DND-41 (cell line): ENCODE measurements at regions not wholly inside any gene's neighbourhood (a gene's known extent, or its start where the extent isn't known, plus 50 kb on each side); places are given as distances from the start of the nearest gene placed in this dataset.

Source experiments
- ATAC-seq: fragments of 200-7000 bp; cut with Tn5 transposase; 3 replicates; pipeline ENCODE4 v1.9.1; 2021; ENCODE audit warnings: low read depth; ENCODE audit not compliant: insufficient read depth
- DNase-seq: peaks from one replicate; pipeline ENCODE4 v3.0.0-alpha.2; 2020
- H2AFZ ChIP-seq: 2 replicates; pipeline ENCODE4 v1.6.0; 2012; ENCODE audit warnings: low read depth, low read length
- H3K27ac ChIP-seq: 2 replicates; pipeline ENCODE4 v1.5.1; 2012; ENCODE audit warnings: low read length, inconsistent platforms
- H3K27me3 ChIP-seq: fragments of 200-600 bp; sonication (generic); 2 replicates; pipeline ENCODE4 v1.6.0; 2012; ENCODE audit warnings: low read length, mild to moderate bottlenecking, inconsistent platforms; ENCODE audit not compliant: insufficient read depth, poor library complexity
- H3K36me3 ChIP-seq: 2 replicates; pipeline ENCODE4 v1.5.1; 2012; ENCODE audit warnings: low read length, inconsistent platforms; ENCODE audit not compliant: insufficient read depth
- H3K4me1 ChIP-seq: 2 replicates; pipeline ENCODE4 v1.5.1; 2012; ENCODE audit warnings: mild to moderate bottlenecking, low read length; ENCODE audit not compliant: insufficient read depth
- H3K4me2 ChIP-seq: 2 replicates; pipeline ENCODE4 v1.6.0; 2012; ENCODE audit warnings: mild to moderate bottlenecking, moderate library complexity, low read length, inconsistent platforms; ENCODE audit not compliant: insufficient read depth
- H3K4me3 ChIP-seq, 2 experiments: fragments of 200-600 bp in 1 of 2; shearing (Covaris generic) in 1 of 2; 2 replicates each; pipeline ENCODE4 v1.5.1; 2012 to 2016; ENCODE audit warnings: inconsistent platforms in 2 of 2, low read length in 2 of 2, mild to moderate bottlenecking in 2 of 2, low read depth in 1 of 2, moderate library complexity in 1 of 2
- H3K79me2 ChIP-seq: 2 replicates; pipeline ENCODE4 v1.6.0; 2012; ENCODE audit warnings: low read length, inconsistent platforms; ENCODE audit not compliant: insufficient read depth
- H3K9ac ChIP-seq: 2 replicates; pipeline ENCODE4 v1.6.0; 2012; ENCODE audit warnings: low read depth, mild to moderate bottlenecking, inconsistent platforms, low read length, moderate library complexity
- H3K9me3 ChIP-seq: 2 replicates; pipeline ENCODE4 v1.5.1; 2012; ENCODE audit warnings: low read length, moderate library complexity, mild to moderate bottlenecking, inconsistent platforms; ENCODE audit not compliant: insufficient read depth, severe bottlenecking
- H4K20me1 ChIP-seq: 2 replicates; pipeline ENCODE4 v1.6.0; 2012; ENCODE audit warnings: low read length; ENCODE audit not compliant: insufficient read depth
- EZH2 ChIP-seq: IDR thresholded peaks from 3 replicates; pipeline ENCODE4 v1.6.1; 2012; ENCODE audit warnings: borderline replicate concordance, low read depth, mild to moderate bottlenecking, moderate library complexity, low read length, inconsistent platforms; ENCODE audit not compliant: severe bottlenecking
- TF ChIP-seq, protein P1 (sequence below): IDR thresholded peaks from 2 replicates; pipeline ENCODE4 v1.5.1; 2012; ENCODE audit warnings: borderline replicate concordance, low read length, moderate library complexity, mild to moderate bottlenecking; ENCODE audit not compliant: poor library complexity, severe bottlenecking; ENCODE audit errors: extremely low read depth

DNA sequence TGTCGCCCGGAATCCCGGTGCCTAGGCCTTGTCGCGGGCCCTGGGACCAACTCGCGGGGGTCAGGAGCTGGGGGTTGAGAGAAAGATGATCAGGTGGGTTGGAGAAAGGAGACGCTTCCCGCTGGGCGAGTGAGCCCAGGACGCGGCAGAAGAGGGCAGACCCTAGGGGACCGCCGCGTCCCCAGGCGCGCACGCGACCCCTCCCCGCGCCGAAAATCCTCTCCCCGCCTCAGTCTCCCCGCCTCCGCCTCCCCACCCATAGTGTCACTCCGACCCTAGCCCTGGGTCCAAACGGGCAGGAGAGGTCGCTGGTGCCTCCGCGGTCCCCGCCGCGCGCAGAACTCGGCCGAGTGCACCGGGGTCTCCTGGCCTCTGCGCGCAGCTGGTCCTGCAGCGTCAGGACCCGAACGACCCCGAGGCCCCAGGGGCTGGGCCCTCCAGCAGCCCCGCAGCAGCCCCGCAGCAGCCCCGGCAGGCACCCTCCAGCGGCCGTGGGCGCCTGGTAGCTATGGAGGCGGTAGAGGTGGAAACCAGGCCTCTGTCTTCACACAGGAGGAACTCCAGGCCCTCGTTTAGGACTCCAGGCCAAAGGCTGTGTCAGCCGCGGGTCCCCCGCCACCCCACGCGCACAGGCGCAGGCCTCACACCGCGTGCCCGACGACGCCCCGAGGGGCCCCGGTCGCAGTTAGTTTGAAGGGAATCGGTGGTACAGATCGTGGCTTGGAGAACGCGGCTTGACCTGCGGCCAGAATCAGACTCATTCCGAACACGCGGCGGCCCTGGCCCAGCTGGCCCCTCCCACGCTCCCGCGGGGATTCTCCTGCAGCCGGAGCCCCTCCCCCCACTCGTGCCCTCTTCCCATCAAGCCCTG lies 60.1 kb upstream of the EIF5 start:
- no peak for DNase-seq
- TF ChIP-seq, protein P1, sequence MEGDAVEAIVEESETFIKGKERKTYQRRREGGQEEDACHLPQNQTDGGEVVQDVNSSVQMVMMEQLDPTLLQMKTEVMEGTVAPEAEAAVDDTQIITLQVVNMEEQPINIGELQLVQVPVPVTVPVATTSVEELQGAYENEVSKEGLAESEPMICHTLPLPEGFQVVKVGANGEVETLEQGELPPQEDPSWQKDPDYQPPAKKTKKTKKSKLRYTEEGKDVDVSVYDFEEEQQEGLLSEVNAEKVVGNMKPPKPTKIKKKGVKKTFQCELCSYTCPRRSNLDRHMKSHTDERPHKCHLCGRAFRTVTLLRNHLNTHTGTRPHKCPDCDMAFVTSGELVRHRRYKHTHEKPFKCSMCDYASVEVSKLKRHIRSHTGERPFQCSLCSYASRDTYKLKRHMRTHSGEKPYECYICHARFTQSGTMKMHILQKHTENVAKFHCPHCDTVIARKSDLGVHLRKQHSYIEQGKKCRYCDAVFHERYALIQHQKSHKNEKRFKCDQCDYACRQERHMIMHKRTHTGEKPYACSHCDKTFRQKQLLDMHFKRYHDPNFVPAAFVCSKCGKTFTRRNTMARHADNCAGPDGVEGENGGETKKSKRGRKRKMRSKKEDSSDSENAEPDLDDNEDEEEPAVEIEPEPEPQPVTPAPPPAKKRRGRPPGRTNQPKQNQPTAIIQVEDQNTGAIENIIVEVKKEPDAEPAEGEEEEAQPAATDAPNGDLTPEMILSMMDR: no peak
- Histone ChIP-seq H3K9me3 (no peaks in the 10 kb centered on the region), H4K20me1 (no peaks in the 10 kb centered on the region), H2AFZ (no peak overlapping the region), H3K36me3 (no peaks in the 10 kb centered on the region), H3K4me2 (no peak overlapping the region), H3K27ac (no peak overlapping the region), H3K4me3 (no peak overlapping the region), H3K27me3 (no peaks in the 10 kb centered on the region), H3K9ac (no peak overlapping the region), H3K79me2 (no peaks in the 10 kb centered on the region), H3K4me1 (no peaks in the 10 kb centered on the region)
- ATAC-seq: no peak

DNA sequence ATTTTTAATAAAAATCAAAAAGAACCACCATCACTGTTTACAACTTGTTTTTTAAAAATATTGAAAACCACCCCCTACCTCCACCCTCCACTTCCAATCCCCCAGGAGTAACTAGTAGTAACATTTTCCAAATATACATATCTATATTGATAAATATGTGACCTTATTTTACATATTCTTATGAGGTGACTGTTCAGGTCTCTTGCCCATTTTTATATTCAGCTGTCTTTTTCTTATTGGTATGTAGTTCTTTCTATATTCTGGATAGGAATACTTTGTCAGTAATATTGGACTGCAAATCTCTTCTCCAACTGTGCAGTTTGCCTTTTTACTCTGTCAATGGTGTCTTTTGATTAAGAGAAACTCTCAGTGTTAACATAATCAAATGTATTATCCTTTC lies 59.0 kb upstream of the EIF5 start:
- no peaks in the 10 kb centered on the region for H3K79me2 ChIP-seq
- ATAC-seq: no peak
- H4K20me1 ChIP-seq: no peaks in the 10 kb centered on the region
- H3K27ac ChIP-seq: no peak overlapping the region
- no peak overlapping the region for H3K4me2 ChIP-seq
- H3K4me1 ChIP-seq: no peaks in the 10 kb centered on the region
- no peaks in the 10 kb centered on the region for H3K27me3 ChIP-seq
- TF ChIP-seq, protein P1: no peak
- TF ChIP-seq EZH2: no peak
- DNase-seq: no peak
- no peak overlapping the region for H2AFZ ChIP-seq
- no peak overlapping the region for H3K4me3 ChIP-seq
- H3K9ac ChIP-seq: no peak overlapping the region
- H3K9me3 ChIP-seq: no peaks in the 10 kb centered on the region
- H3K36me3 ChIP-seq: no peaks in the 10 kb centered on the region

DNA sequence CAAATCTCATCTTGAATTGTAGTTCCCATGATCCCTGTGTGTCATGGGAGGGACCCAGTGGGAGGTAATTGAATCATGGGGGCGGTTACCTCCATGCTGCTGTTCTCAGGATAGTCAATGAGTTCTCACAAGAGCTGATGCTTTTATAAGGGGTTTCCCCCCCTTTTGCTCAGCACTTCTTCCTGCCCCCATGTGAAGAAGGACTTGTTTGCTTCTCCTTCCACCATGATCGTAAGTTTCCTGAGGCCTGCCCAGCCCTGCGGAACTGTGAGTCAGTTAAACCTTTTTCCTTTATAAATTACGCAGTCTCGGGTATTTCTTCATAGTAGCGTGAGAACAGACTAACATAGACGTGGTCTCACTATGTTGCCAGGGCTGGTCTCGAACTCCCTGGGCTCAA lies 56.1 kb upstream of the EIF5 start:
- Histone ChIP-seq H3K4me1 (no peaks in the 10 kb centered on the region), H3K27me3 (no peaks in the 10 kb centered on the region), H3K36me3 (no peaks in the 10 kb centered on the region), H3K4me2 (no peak overlapping the region), H3K79me2 (no peaks in the 10 kb centered on the region), H3K27ac (no peak overlapping the region), H3K9me3 (no peaks in the 10 kb centered on the region), H3K9ac (no peak overlapping the region), H3K4me3 (no peak overlapping the region), H2AFZ (no peak overlapping the region), H4K20me1 (no peaks in the 10 kb centered on the region)
- DNase-seq (no peak), ATAC-seq (no peak)
- TF ChIP-seq, protein P1: no peak
- no peak for TF ChIP-seq EZH2
